H1 (cell line): ENCODE measurements at regions not wholly inside any gene's neighbourhood (a gene's known extent, or its start where the extent isn't known, plus 50 kb on each side); places are given as distances from the start of the nearest gene placed in this dataset.

Source experiments
- CTCF ChIA-PET: fragments of 300-600 bp; sonication (Branson Sonifier 250); formaldehyde crosslinking; loops from one replicate; lab custom pipeline; 2021; ENCODE audit not compliant: partially characterized antibody; lab: Charles Lee
- POLR2A ChIA-PET: fragments of 300-600 bp; sonication (Branson Sonifier 250); formaldehyde crosslinking; loops from one replicate; lab custom pipeline; 2021; ENCODE audit warnings: inconsistent platforms; ENCODE audit not compliant: partially characterized antibody; lab: Charles Lee
- DNase-seq, 2 experiments: peaks; one replicate each; pipeline versions ENCODE4 v3.0.0 to v3.0.0-alpha.2; 2010 to 2022; ENCODE audit warnings: low spot score in 2 of 2, low read depth in 1 of 2, mixed read lengths in 1 of 2
- FAIRE-seq: peaks from 2 replicates; lab custom pipeline; 2011; peaks lifted over from hg19 to GRCh38; lab: Jason Lieb, UNC
- H2AFZ ChIP-seq: 2 replicates; pipeline ENCODE4 v1.8.1; 2012; ENCODE audit warnings: low read length, inconsistent platforms
- H2AK5ac ChIP-seq: 2 replicates; pipeline ENCODE4 v1.6.1; 2013; ENCODE audit warnings: low read depth, low read length
- H2BK120ac ChIP-seq: replicated peaks from 2 replicates; pipeline ENCODE3; 2013; ENCODE audit warnings: low read depth, low read length, inconsistent platforms
- H2BK12ac ChIP-seq: 2 replicates; pipeline ENCODE4 v1.6.1; 2013; ENCODE audit warnings: low read depth, low read length
- H2BK15ac ChIP-seq: 2 replicates; pipeline ENCODE4 v1.6.1; 2013; ENCODE audit warnings: low read length
- H2BK20ac ChIP-seq: 2 replicates; pipeline ENCODE4 v1.6.1; 2013; ENCODE audit warnings: low read length
- H2BK5ac ChIP-seq: 2 replicates; pipeline ENCODE4 v1.6.1; 2013; ENCODE audit warnings: low read depth, low read length
- H3K14ac ChIP-seq: 2 replicates; pipeline ENCODE4 v1.6.1; 2013; ENCODE audit warnings: inconsistent platforms; ENCODE audit not compliant: insufficient read length
- H3K18ac ChIP-seq: 2 replicates; pipeline ENCODE4 v1.6.1; 2013; ENCODE audit warnings: low read length; ENCODE audit errors: extremely low read depth
- H3K23ac ChIP-seq: 2 replicates; pipeline ENCODE4 v1.6.1; 2013; ENCODE audit warnings: inconsistent platforms; ENCODE audit not compliant: insufficient read length
- H3K23me2 ChIP-seq: 2 replicates; pipeline ENCODE4 v1.6.1; 2013; ENCODE audit warnings: low read depth, low read length
- H3K27ac ChIP-seq: 2 replicates; pipeline ENCODE4 v1.6.1; 2011; ENCODE audit warnings: low read depth, low read length, inconsistent platforms
- H3K27me3 ChIP-seq, 4 experiments: replicated peaks in 1 of 4; 1 replicate in 1 of 4; 2 replicates in 3 of 4; pipeline versions ENCODE4 v1.6.1 to v1.8.1; 2011 to 2013; ENCODE audit warnings: low read length in 3 of 4, mild to moderate bottlenecking in 3 of 4, inconsistent platforms in 2 of 4, mixed read lengths in 2 of 4, moderate library complexity in 1 of 4; ENCODE audit not compliant: control insufficient read depth in 3 of 4, insufficient read depth in 3 of 4; ENCODE audit errors: extremely low read depth in 1 of 4
- H3K36me3 ChIP-seq, 4 experiments: 2 replicates each; pipeline versions ENCODE4 v1.6.1 to v1.8.1; 2011 to 2013; ENCODE audit warnings: mild to moderate bottlenecking in 4 of 4, low read length in 3 of 4, moderate library complexity in 2 of 4, control low read depth in 1 of 4, inconsistent platforms in 1 of 4; ENCODE audit not compliant: insufficient read depth in 4 of 4, control insufficient read depth in 2 of 4
- H3K4ac ChIP-seq: replicated peaks from 2 replicates; pipeline ENCODE3; 2013; ENCODE audit warnings: low read length, low read depth, mixed read lengths, inconsistent platforms; ENCODE audit not compliant: insufficient read length
- H3K4me1 ChIP-seq, 4 experiments: replicated peaks in 1 of 4; 1 replicate in 1 of 4; 2 replicates in 3 of 4; pipeline versions ENCODE4 v1.6.1 to v1.8.1; 2011 to 2013; ENCODE audit warnings: low read length in 3 of 4, inconsistent platforms in 2 of 4, mixed read lengths in 1 of 4; ENCODE audit not compliant: insufficient read depth in 4 of 4, control insufficient read depth in 3 of 4
- H3K4me2 ChIP-seq, 2 experiments: 2 replicates each; pipeline versions ENCODE4 v1.6.1 to v1.8.1; 2011 to 2013; ENCODE audit warnings: low read depth in 2 of 2, low read length in 2 of 2, control low read depth in 1 of 2, inconsistent platforms in 1 of 2, mild to moderate bottlenecking in 1 of 2; ENCODE audit not compliant: insufficient read depth in 1 of 2
- H3K4me3 ChIP-seq, 4 experiments: fragments of 200-600, 300-600 bp in 1 of 4; sonication (generic), shearing (Covaris generic), sonication (Bioruptor Twin) in 1 of 4; 2 replicates each; pipeline versions ENCODE4 v1.5.1 to v1.8.1; 2011 to 2016; ENCODE audit warnings: low read length in 4 of 4, low read depth in 3 of 4, control low read depth in 2 of 4, inconsistent platforms in 2 of 4, mild to moderate bottlenecking in 2 of 4, mixed read lengths in 1 of 4, moderate library complexity in 1 of 4; ENCODE audit not compliant: insufficient read depth in 2 of 4; ENCODE audit errors: extremely low read depth in 1 of 4
- H3K56ac ChIP-seq: replicated peaks from 2 replicates; pipeline ENCODE3; 2013; ENCODE audit warnings: low read depth, mild to moderate bottlenecking, mixed read lengths, low read length, inconsistent platforms; ENCODE audit not compliant: insufficient read length
- H3K79me1 ChIP-seq: 2 replicates; pipeline ENCODE4 v1.6.1; 2013; ENCODE audit warnings: low read depth, low read length, control low read depth
- H3K79me2 ChIP-seq, 2 experiments: 2 replicates each; pipeline versions ENCODE4 v1.6.1 to v1.8.1; 2012 to 2013; ENCODE audit warnings: low read length in 2 of 2, mild to moderate bottlenecking in 2 of 2, inconsistent platforms in 1 of 2; ENCODE audit not compliant: insufficient read depth in 2 of 2, control insufficient read depth in 1 of 2
- H3K9ac ChIP-seq, 4 experiments: replicated peaks in 1 of 4; 1 replicate in 1 of 4; 2 replicates in 3 of 4; pipeline versions ENCODE4 v1.6.1 to v1.8.1; 2011 to 2013; ENCODE audit warnings: low read depth in 3 of 4, low read length in 3 of 4, control low read depth in 2 of 4, mild to moderate bottlenecking in 2 of 4, moderate library complexity in 2 of 4, inconsistent platforms in 1 of 4; ENCODE audit errors: extremely low read depth in 1 of 4
- H3K9me3 ChIP-seq, 2 experiments: 2 replicates each; pipeline versions ENCODE4 v1.6.1 to v1.8.1; 2012 to 2013; ENCODE audit warnings: mild to moderate bottlenecking in 2 of 2, moderate library complexity in 2 of 2, control low read depth in 1 of 2, inconsistent platforms in 1 of 2, low read depth in 1 of 2, low read length in 1 of 2, mixed read lengths in 1 of 2; ENCODE audit not compliant: insufficient read depth in 2 of 2
- H4K20me1 ChIP-seq, 2 experiments: replicated peaks in 1 of 2; 2 replicates each; pipeline versions ENCODE3 to v1.8.1; 2011 to 2013; ENCODE audit warnings: inconsistent platforms in 2 of 2, low read length in 2 of 2, mild to moderate bottlenecking in 1 of 2; ENCODE audit not compliant: insufficient read depth in 2 of 2, control insufficient read depth in 1 of 2
- H4K5ac ChIP-seq: 2 replicates; pipeline ENCODE4 v1.6.1; 2013; ENCODE audit warnings: low read length, low read depth, mixed read lengths, inconsistent platforms; ENCODE audit not compliant: insufficient read length
- H4K8ac ChIP-seq: 2 replicates; pipeline ENCODE4 v1.8.0; 2013; ENCODE audit warnings: mild to moderate bottlenecking, moderate library complexity, low read length, inconsistent platforms; ENCODE audit not compliant: insufficient read depth; ENCODE audit errors: extremely low read depth
- H4K91ac ChIP-seq: replicated peaks from 2 replicates; pipeline ENCODE3; 2013; ENCODE audit warnings: low read length, mixed read lengths, inconsistent platforms; ENCODE audit not compliant: insufficient read length
- BCL11A ChIP-seq, 2 experiments: IDR thresholded peaks; one replicate each; pipeline ENCODE4 v1.6.1; 2011; ENCODE audit warnings: low read depth in 2 of 2, low read length in 2 of 2, mild to moderate bottlenecking in 2 of 2
- CBX5 ChIP-seq: fragments of 300-800, 300-1000 bp; sonication (generic); IDR thresholded peaks from 2 replicates; pipeline ENCODE4 v1.7.1; 2016; ENCODE audit warnings: antibody characterized with exemption, low read length, low read depth
- EGR1 ChIP-seq: IDR thresholded peaks from 2 replicates; pipeline ENCODE4 v1.6.1; 2011; ENCODE audit warnings: low read depth, low read length, borderline replicate concordance
- MAFK ChIP-seq: IDR thresholded peaks from 2 replicates; pipeline ENCODE4 v1.6.1; 2012; ENCODE audit warnings: low read depth, mild to moderate bottlenecking, improper control_type of control experiment, low read length
- POU5F1 ChIP-seq: IDR thresholded peaks from 2 replicates; pipeline ENCODE4 v1.6.1; 2011; ENCODE audit warnings: low read depth, mild to moderate bottlenecking, low read length, moderate library complexity
- WGBS, 2 experiments: shearing (Covaris generic) in 1 of 2; methylation state at CpG; one replicate each; pipeline versions ENCODE4 v1.1.6 to v1.1.7; 2013 to 2015; ENCODE audit warnings: low lambda C conversion rate in 2 of 2, mixed read lengths in 2 of 2, inconsistent platforms in 1 of 2, low coverage in 1 of 2, missing lambda C conversion rate in 1 of 2; ENCODE audit not compliant: insufficient replicate concordance in 2 of 2, insufficient coverage in 1 of 2, insufficient read length in 1 of 2; ENCODE audit errors: extremely low coverage in 1 of 2, missing lambda C conversion rate in 1 of 2; 5-methylcytosine and 5-hydroxymethylcytosine counted together

- no peaks in the 10 kb centered on the region for H3K27me3 ChIP-seq
- no peak overlapping the region for H3K14ac ChIP-seq
- ChIA-PET CTCF (interaction anchor here (1.0 to 1.8 kb wide), 2 partner anchors 12 to 17 kb away, joined by 3 to 7 read pairs; no protein-coding TSS in a partner anchor), POLR2A (no interaction called here)
- H4K5ac ChIP-seq: no peak overlapping the region
- H3K79me2 ChIP-seq: no peaks in the 10 kb centered on the region
- no peak overlapping the region for H3K18ac ChIP-seq
- H3K9me3 ChIP-seq: no peaks in the 10 kb centered on the region; a peak in 1 of 4 replicates
- TF ChIP-seq POU5F1: no peak
- no peak for TF ChIP-seq CBX5
- no peak for TF ChIP-seq EGR1
- TF ChIP-seq BCL11A (IDR thresholded peaks at IDR 0.05; ENCODE audit: low read depth in 2 of 2, low read length in 2 of 2): no peak
- no peak for TF ChIP-seq MAFK
- H4K20me1 ChIP-seq: no peaks in the 10 kb centered on the region
- DNase-seq (no peak), FAIRE-seq (no peak)
- H3K4me1 ChIP-seq: no peaks in the 10 kb centered on the region; a peak in 1 of 7 replicates
- no peak overlapping the region for H3K23ac ChIP-seq
- no peak overlapping the region for H3K4ac ChIP-seq
- no peak overlapping the region for H4K8ac ChIP-seq
- no peaks in the 10 kb centered on the region for H3K23me2 ChIP-seq
- H3K4me3 ChIP-seq: no peak overlapping the region
- no peak overlapping the region; the same call in 1 of the 2 replicates for H2BK20ac ChIP-seq
- H3K27ac ChIP-seq: no peak overlapping the region
- H3K79me1 ChIP-seq: no peaks in the 10 kb centered on the region
- H3K4me2 ChIP-seq: no peak overlapping the region
- no peak overlapping the region for H3K56ac ChIP-seq
- H3K36me3 ChIP-seq: no peaks in the 10 kb centered on the region
- no peak overlapping the region; the same call in 1 of the 2 replicates for H2BK5ac ChIP-seq
- no peak overlapping the region for H2BK120ac ChIP-seq
- no peak overlapping the region for H4K91ac ChIP-seq
- WGBS, 2 experiments: 88% methylated on average over 18 of the region's 18 CpGs; no CpG with 5 or more reads in 1 of the 2 experiments
- no peak overlapping the region for H2AFZ ChIP-seq
- no peak overlapping the region for H3K9ac ChIP-seq
- H2BK15ac ChIP-seq: no peak overlapping the region
- H2AK5ac ChIP-seq: peak overlapping the region; percentile 85
- H2BK12ac ChIP-seq: no peak overlapping the region
Observed at GRCh38 chr1:5758000-5758858, 234.0 kb downstream of the NPHP4 start.
